ENCODE measurements at regions not wholly inside any gene's neighbourhood (a gene's known extent, or its start where the extent isn't known, plus 50 kb on each side); places are given as distances from the start of the nearest gene placed in this dataset.
A peak's percentile ranks its signal among the peaks of the same experiment; 100 is the strongest.
"Not testable (repeated sequence)": the region's sequence is repeated elsewhere in the genome, so short reads cannot be mapped to it uniquely, and the experiment has no call there.

GRCh38 chr16:66206363-66206762 is 160.1 kb upstream of the CDH5 start:
- DNase-seq: no peak

- no peak for DNase-seq
These were observed 160.9 kb upstream of the CDH5 start for GRCh38 chr16:66205287-66206231.

GRCh38 chr16:66204756-66205155 is 161.7 kb upstream of the CDH5 start:
- DNase-seq: no peak

DNA sequence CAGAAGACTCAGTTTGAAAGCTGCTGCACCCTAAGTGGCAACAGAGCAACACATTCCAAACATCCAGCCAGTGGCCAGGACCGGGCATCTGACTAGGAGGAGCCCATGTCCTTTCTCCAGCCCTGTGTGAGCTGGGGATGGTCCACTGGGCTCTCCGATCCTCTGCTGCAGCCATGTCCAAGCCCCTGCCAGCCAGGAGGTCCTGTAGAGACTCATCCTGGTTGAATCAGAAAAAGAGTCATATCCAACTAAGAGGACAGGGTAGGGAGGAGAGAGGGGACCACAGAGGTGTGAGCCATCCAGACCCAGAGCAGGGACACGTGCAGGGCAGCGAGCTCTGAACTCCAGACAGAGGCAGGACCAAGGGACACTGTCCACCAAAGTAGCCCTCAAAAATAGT is 163.0 kb upstream of the CDH5 start:
- no peak for DNase-seq

GRCh38 chr16:66199189-66199588 is 167.3 kb upstream of the CDH5 start:
- no peak for DNase-seq

DNA sequence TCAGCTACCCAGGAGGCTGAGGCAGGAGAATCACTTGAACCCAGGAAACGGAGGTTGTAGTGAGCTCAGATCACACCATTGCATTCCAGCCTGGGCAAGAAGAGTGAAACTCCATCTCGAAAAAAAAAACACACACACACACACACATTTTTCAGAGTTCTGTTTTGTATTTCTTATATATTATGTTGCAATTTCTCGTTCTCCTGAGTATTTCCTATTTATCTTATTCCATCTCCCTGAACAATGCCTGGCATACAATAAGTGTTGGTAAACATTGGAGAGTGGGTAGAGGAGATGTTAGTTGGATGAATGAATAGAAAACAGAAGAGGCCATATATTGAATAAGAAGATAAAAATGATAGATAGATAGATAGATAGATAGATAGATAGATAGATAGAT is 167.8 kb upstream of the CDH5 start:
- DNase-seq: no peak

DNA sequence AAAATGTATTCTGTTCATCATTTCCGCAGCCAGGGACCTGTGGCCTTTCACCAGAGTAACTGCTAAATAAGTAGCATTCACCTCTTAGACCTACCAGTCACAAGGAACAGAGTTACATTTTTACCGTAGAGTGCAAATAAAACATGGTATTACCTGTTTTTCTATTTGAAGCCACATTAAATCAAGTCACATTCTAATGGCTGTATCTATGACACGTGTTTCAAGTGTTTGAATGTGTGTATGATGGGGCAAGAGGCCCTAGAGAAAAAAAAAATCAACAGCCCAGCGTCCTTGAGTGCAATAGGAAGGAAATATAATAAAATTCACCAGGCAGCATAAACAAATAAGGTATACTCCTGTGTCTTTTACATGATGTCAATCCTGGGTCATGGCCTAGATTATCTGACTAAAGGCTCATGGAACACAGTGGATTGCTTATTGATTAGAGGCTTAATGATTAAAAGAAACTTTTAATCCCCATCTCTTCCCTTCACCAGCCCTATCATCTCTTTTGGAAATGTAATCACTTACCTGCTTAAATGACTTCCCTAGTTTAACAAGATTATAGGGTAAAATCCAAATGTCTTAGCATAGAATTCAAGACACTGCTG is 168.7 kb upstream of the CDH5 start:
- no peak for DNase-seq

GRCh38 chr16:66196770-66197169 is 169.7 kb upstream of the CDH5 start:
- DNase-seq: no peak

DNA sequence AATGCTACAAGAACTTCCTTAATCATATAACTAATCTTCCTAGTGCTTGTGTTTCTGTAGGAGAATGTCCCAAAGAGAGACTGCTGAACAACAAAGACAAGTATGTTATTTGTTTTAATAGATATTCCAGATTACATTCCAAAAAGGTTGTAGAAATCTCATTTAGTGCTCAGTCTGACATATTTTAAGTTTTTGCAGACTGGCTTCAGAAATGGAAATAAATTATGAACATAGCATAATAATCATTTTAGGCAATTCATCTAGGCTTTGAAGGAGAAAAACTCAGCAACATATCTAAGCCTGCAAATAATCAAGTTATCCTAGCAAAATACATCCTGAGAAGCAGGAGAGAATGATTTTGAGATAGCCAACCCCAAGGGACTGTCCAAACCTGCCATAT is 171.6 kb upstream of the CDH5 start:
- DNase-seq: no peak

DNA sequence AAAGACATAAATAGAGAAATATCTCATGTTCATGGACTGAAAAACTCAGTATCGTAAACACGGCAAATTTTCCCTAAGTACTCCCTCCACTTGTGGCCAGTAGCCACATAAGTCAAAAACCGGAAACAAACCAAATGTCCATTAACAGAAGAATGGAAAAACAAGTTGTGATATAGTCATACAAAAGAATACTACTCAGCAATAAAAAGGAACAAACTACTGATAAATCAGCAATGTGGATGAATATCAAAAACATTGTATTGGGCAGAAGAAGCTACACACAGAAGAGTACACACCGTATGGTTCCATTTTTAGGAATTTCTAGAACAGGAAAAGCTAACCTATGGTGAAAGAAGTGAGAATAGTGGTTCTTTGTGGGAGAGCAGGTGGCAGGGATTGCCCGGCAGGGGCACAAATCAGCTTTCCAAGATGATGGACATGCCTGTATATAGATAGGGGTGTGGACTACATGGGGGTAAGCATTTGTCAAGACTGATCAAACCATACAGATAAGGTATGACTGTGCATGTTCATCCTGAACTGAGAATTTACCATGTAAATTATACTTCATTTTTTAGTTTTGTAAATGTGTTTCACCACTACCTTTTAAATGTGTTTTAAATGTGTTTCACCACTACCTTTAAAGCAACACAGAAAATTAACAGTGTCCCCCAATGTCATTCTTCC is 172.8 kb upstream of the CDH5 start:
- DNase-seq: no peak

GRCh38 chr16:66190411-66190810 is 176.1 kb upstream of the CDH5 start:
- no peak for DNase-seq

GRCh38 chr16:66189951-66190350 is 176.5 kb upstream of the CDH5 start:
- DNase-seq: peak; percentile 10

DNA sequence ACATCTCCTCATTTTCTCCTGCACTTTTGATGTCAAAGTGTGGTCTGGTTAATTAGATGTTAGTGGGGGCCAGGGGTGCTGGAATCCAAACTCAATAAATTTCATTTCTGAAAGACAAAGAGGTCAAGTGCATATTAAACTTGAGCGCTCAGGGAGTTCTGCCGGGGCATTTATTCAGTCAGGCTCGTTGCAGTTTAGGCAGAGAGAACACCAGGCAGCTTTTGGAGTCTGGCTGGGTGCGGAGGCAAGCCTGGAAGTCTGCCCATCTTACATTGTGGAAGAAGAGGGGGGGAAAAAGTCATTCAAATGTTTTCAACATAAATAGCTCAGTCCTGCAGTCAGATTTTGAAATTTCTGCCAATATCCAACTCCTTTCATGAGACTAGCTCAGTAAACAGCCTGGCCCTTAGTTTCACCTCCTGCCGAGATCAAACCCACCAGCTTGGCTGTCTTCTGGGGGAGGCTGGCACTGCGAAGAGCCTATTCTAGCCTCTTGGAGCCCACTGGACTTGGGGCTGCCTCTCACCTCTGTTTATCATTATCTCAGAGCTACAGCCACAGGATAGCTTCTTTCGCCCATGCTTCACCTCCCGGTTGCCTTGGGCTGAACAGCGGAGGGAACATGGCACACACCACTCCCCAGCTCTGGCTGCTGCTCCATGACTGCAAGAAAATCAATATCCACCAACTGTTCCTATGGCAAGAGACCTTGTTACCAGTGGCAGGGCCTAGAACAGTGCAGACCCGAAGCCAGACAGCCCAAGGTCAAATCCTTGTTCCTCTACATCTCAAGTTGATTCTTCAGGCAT is 177.4 kb upstream of the CDH5 start:
- DNase-seq: peak; percentile 18

DNA sequence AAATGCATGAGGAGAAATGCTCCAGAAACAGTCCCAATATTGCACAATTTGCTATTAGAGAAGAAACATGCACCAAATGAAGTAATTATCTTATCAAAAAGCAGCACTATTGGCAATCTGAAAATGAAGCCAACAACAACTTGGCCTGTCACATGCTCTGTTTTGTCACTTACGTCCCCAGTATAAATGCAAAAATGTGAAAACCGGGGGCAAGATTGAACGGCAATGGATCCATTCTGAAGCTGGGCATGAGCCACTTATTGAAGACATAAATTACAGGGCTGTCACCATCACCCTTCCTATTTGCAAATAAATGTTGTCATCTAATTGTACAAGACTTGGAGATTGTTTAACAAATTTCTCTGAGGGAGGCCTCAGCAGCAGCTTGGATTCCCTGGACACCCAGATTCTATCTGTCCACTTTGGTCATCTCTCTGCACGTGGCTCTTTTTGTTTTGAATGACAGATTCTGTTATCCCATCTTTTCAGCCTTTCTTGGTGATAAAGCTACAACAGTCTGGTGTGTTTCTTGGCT is 180.2 kb upstream of the CDH5 start:
- no peak for DNase-seq

DNA sequence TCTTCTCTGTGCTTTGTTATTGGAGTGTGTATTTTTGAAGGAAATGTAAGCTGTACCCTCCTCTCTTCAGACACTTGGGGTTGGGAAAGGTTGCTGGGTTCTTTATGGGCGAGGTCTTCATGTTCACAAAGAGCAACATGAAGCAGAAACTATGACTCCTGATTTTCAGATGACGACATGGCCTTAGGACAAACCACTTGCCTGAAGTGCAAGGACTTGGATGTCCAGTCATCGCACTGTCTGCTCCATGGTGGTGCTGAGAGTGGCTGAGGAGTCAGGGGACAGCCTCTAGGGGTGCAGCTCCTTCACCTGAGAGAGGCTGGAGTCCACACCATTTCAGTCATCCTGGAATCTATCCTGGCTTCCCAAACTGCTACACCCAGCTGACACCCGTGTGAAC is 183.9 kb upstream of the CDH5 start:
- no peak for DNase-seq

GRCh38 chr16:66176731-66177130 is 189.8 kb upstream of the CDH5 start:
- DNase-seq: no peak

DNA sequence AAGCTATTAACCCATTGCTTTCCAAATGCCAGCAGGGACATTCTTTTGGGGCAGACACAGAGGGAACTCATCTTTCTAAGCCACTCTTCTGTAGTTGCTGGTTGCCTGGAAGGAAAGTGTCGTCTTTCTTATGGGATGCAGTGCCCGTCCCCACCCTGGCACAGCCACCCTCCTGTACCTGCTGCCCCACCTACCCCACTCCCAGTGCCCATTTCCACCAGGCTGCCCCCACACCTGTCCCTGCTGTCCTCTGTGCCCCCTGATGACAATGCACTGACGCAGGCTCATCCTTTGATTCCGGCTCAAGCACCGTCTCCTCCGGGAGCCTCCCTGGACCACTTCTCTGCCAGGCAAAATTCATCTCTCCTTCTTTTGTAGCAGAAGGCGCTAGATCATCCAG is 190.4 kb upstream of the CDH5 start:
- DNase-seq: no peak

DNA sequence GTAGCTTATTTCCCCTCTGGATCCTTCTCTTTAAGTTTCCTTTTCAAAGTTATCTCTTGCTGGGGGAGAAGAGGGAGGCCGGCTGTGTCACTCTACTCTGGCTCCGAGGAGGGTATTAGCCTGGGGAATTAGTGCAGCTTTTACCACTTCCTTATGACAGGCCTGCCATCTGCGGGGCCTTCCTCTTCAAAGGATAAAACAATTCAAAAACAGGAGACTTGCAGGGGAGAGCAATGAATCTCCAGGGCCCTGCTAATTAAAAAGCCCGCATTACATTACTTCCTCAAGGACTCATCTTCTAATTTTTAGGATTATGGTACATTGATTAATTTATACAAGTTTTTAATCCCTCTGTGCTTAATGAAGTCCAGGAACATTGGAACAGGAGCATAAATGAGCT is 190.9 kb upstream of the CDH5 start:
- DNase-seq: no peak

GRCh38 chr16:66175058-66175457 is 191.4 kb upstream of the CDH5 start:
- DNase-seq: no peak

- DNase-seq: not testable (repeated sequence)
These were observed 192.7 kb upstream of the CDH5 start for GRCh38 chr16:66173796-66174195.

GRCh38 chr16:66173181-66173580 is 193.3 kb upstream of the CDH5 start:
- not testable (repeated sequence) for DNase-seq

DNA sequence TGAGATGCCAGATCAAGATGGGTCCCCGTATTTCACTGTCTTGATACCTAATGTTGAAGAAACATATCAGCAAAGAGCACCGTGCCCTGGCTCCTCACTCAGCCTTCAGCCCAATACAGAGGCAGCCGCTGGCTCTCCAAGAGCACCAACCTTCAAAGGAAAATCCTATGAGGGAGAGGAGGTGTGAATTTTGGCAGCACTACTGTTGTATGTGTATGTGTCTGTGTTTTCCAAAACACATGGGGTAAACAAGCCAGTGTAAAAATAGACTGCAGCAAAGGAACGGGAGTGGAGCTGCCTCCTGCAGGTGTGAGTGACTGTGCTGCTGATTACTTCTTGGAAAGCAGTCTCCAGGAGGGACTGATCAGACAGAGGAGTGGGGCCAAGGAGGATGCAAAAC is 194.0 kb upstream of the CDH5 start:
- DNase-seq: no peak
